A549 (cell line): ENCODE measurements at regions not wholly inside any gene's neighbourhood (a gene's known extent, or its start where the extent isn't known, plus 50 kb on each side); places are given as distances from the start of the nearest gene placed in this dataset.

Experiments
- ATAC-seq, 2 experiments: fragments of 200-7000 bp in 1 of 2; fragments of >200 bp in 1 of 2; cut with Nextera tagmentation in 1 of 2; cut with Tn5 transposase in 1 of 2; 3 replicates each; pipeline versions ENCODE4 v1.8.0 to v1.9.1; 2018 to 2020; ENCODE audit warnings: mild to moderate bottlenecking in 1 of 2, moderate library complexity in 1 of 2
- CTCF ChIA-PET: fragments of 300-600 bp; sonication (Branson Sonifier 250); formaldehyde crosslinking; extraction: SDS; loops from one replicate; lab custom pipeline; 2021; ENCODE audit warnings: antibody characterized with exemption, inconsistent platforms; lab: Yijun Ruan, JAX
- POLR2A ChIA-PET: fragments of 350-600 bp; formaldehyde crosslinking; extraction: SDS; loops from one replicate; lab custom pipeline; 2021; ENCODE audit warnings: antibody characterized with exemption, inconsistent platforms; lab: Yijun Ruan, JAX
- DNase-seq, 2 experiments: peaks; one replicate each; pipeline versions ENCODE4 v3.0.0 to v3.0.0-alpha.2; 2011 to 2016; ENCODE audit warnings: low read depth in 1 of 2, low spot score in 1 of 2
- FAIRE-seq: peaks from 2 replicates; lab custom pipeline; 2011; peaks lifted over from hg19 to GRCh38; lab: Jason Lieb, UNC
- H3K27ac ChIP-seq, 2 experiments: fragments of >200 bp; sonication (Bioruptor Twin); formaldehyde crosslinking; 3 replicates each; pipeline ENCODE4 v1.5.1; 2016 to 2017
- H3K4me1 ChIP-seq: fragments of >200 bp; sonication (Bioruptor Twin); formaldehyde crosslinking; 3 replicates; pipeline ENCODE4 v1.6.1; 2016
- H3K4me2 ChIP-seq: fragments of >200 bp; sonication (Bioruptor Twin); formaldehyde crosslinking; 3 replicates; pipeline ENCODE4 v1.6.1; 2016
- H3K4me3 ChIP-seq: fragments of >200 bp; sonication (Bioruptor Twin); formaldehyde crosslinking; 3 replicates; pipeline ENCODE4 v1.5.1; 2016
- H3K9me3 ChIP-seq: fragments of >200 bp; sonication (Bioruptor Twin); formaldehyde crosslinking; 3 replicates; pipeline ENCODE4 v1.6.1; 2016
- CBX2 ChIP-seq: fragments of 200-600 bp; sonication (generic); IDR thresholded peaks from 2 replicates; pipeline ENCODE4 v1.6.1; 2016; ENCODE audit warnings: low read depth, mild to moderate bottlenecking, borderline replicate concordance
- CEBPB ChIP-seq, 2 experiments: fragments of >200 bp in 1 of 2; sonication (Bioruptor Twin) in 1 of 2; formaldehyde crosslinking in 1 of 2; IDR thresholded peaks; 2 replicates each; pipeline ENCODE4 v1.6.1; 2012 to 2016
- FOXS1 ChIP-seq: fragments of 250-450 bp; sonication (Bioruptor Pico); IDR thresholded peaks from 2 replicates; pipeline ENCODE4 v1.5.0; 2020; ENCODE audit warnings: mild to moderate bottlenecking, moderate library complexity
- GATA3 ChIP-seq: IDR thresholded peaks from 2 replicates; pipeline ENCODE4 v1.6.1; 2012; ENCODE audit warnings: borderline replicate concordance
- HEYL ChIP-seq: fragments of 250-450 bp; sonication (Bioruptor Pico); IDR thresholded peaks from 2 replicates; pipeline ENCODE4 v1.8.0; 2021; ENCODE audit warnings: mild to moderate bottlenecking, moderate library complexity
- KDM1A ChIP-seq: fragments of 200-600 bp; sonication (generic); IDR thresholded peaks from 2 replicates; pipeline ENCODE4 v1.6.1; 2016; ENCODE audit warnings: low read depth, mild to moderate bottlenecking
- KDM5A ChIP-seq: fragments of 200-600 bp; sonication (generic); IDR thresholded peaks from 2 replicates; pipeline ENCODE4 v1.6.1; 2016; ENCODE audit warnings: antibody characterized with exemption, mild to moderate bottlenecking
- MAFK ChIP-seq: fragments of 450-650 bp; IDR thresholded peaks from 2 replicates; pipeline ENCODE4 v1.6.1; 2014; ENCODE audit not compliant: partially characterized antibody
- NPAS2 ChIP-seq: fragments of 250-450 bp; sonication (Bioruptor Pico); IDR thresholded peaks from 2 replicates; pipeline ENCODE4 v1.8.0; 2022; ENCODE audit warnings: mild to moderate bottlenecking, moderate library complexity, borderline replicate concordance
- NR3C1 ChIP-seq: fragments of >200 bp; sonication (Bioruptor Twin); formaldehyde crosslinking; IDR thresholded peaks from 3 replicates; pipeline ENCODE4 v1.6.1; 2017
- POLR2A ChIP-seq: IDR thresholded peaks from 2 replicates; pipeline ENCODE4 v1.6.1; 2012; ENCODE audit warnings: mild to moderate bottlenecking, low read length
- POLR2AphosphoS2 ChIP-seq: conservative IDR thresholded peaks from 2 replicates; pipeline ENCODE4 v1.6.1; 2012; ENCODE audit warnings: low read length, improper control_type of control experiment, inconsistent platforms
- RARB ChIP-seq: fragments of 250-450 bp; sonication (Bioruptor Pico); IDR thresholded peaks from 2 replicates; pipeline ENCODE4 v1.8.0; 2021; ENCODE audit warnings: mild to moderate bottlenecking, moderate library complexity
- RCOR1 ChIP-seq: fragments of 150-350 bp; IDR thresholded peaks from 2 replicates; pipeline ENCODE4 v1.6.1; 2014; ENCODE audit warnings: antibody characterized with exemption, low read length, low read depth
- SMC3 ChIP-seq: fragments of >200 bp; sonication (Bioruptor Twin); formaldehyde crosslinking; IDR thresholded peaks from 3 replicates; pipeline ENCODE4 v1.6.1; 2018; ENCODE audit warnings: inconsistent platforms
- SREBF2 ChIP-seq: fragments of 450-650 bp; IDR thresholded peaks from 2 replicates; pipeline ENCODE4 v1.6.1; 2014; ENCODE audit warnings: mild to moderate bottlenecking, moderate library complexity
- ZNF302 ChIP-seq: fragments of 250-450 bp; sonication (Bioruptor Pico); IDR thresholded peaks from 2 replicates; pipeline ENCODE4 v1.9.0; 2021; ENCODE audit warnings: inconsistent platforms, mild to moderate bottlenecking, moderate library complexity
- WGBS: methylation state at CpG from one replicate; pipeline ENCODE4 v1.1.6; 2017; ENCODE audit errors: missing lambda C conversion rate; 5-methylcytosine and 5-hydroxymethylcytosine counted together
- TF ChIP-seq, protein P1 (sequence below): fragments of 200-600 bp; sonication (generic); IDR thresholded peaks from 2 replicates; pipeline ENCODE4 v1.6.1; 2016; ENCODE audit warnings: antibody characterized with exemption, mild to moderate bottlenecking, moderate library complexity
- TF ChIP-seq, protein P2 (sequence below): fragments of 250-450 bp; sonication (Bioruptor Pico); IDR thresholded peaks from 2 replicates; pipeline ENCODE4 v1.5.0; 2021; ENCODE audit warnings: mild to moderate bottlenecking, moderate library complexity, borderline replicate concordance
- TF ChIP-seq, protein P3 (sequence below): fragments of >200 bp; sonication (Bioruptor Twin); formaldehyde crosslinking; IDR thresholded peaks from 2 replicates; pipeline ENCODE4 v1.6.1; 2016
- TF ChIP-seq, protein P4 (sequence below): IDR thresholded peaks from 2 replicates; pipeline ENCODE4 v1.6.1; 2012
- TF ChIP-seq, protein P5 (sequence below): IDR thresholded peaks from 2 replicates; pipeline ENCODE4 v1.6.1; 2012
- TF ChIP-seq, protein P6 (sequence below): fragments of >200 bp; sonication (Bioruptor Twin); formaldehyde crosslinking; IDR thresholded peaks from 3 replicates; pipeline ENCODE4 v1.5.1; 2016
- TF ChIP-seq, protein P7 (sequence below): fragments of 450-650 bp; IDR thresholded peaks from 2 replicates; pipeline ENCODE4 v1.6.1; 2014; ENCODE audit warnings: antibody characterized with exemption

DNA sequence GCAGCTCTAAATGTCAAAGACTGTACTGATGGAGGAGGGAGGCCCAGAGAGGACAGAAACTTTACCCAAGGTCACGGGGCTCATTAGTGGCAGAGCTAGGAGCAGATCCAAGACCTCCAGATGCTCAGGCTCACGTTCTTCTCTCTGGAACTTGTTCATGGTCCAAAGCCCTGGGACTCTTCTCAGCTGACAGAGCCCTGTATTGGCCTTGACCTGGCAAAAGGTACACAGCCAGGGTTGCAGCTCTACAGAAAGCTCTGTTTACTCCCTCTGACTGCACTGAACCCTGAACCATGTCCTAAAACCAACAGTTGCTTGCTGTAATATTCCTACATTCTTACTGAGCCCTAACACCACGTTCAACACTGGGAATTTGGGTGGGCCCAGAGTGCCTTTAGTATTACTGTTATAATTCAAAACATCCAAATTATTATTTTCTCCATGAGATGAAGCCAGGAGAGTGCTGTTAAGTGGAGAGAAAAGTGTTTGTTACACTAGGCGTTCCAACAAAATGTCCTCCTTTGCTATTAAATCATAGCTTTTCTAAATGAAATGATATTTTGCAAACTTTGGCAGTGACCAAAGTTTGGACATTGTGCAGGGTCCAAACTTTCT lies 602.4 kb upstream of the CLINT1 start:
- ChIA-PET CTCF (interaction anchor here (0.6 kb wide), 1 partner anchor 43 kb away, joined by 3 read pairs; no protein-coding TSS in a partner anchor), POLR2A (no interaction called here)
- Histone ChIP-seq H3K27ac (no peak overlapping the region), H3K9me3 (no peaks in the 10 kb centered on the region), H3K4me1 (no peaks in the 10 kb centered on the region), H3K4me3 (no peak overlapping the region), H3K4me2 (no peak overlapping the region)
- ATAC-seq, result no peak
- TF ChIP-seq POLR2AphosphoS2 (no peak), CEBPB (IDR thresholded peaks at IDR 0.05) (no peak), NR3C1 (no peak), KDM5A (no peak), SMC3 (no peak), SREBF2 (no peak), NPAS2 (no peak), POLR2A (no peak), RCOR1 (no peak), HEYL (CRISPR knock-in tag) (no peak), MAFK (no peak)
- TF ChIP-seq, protein P1, sequence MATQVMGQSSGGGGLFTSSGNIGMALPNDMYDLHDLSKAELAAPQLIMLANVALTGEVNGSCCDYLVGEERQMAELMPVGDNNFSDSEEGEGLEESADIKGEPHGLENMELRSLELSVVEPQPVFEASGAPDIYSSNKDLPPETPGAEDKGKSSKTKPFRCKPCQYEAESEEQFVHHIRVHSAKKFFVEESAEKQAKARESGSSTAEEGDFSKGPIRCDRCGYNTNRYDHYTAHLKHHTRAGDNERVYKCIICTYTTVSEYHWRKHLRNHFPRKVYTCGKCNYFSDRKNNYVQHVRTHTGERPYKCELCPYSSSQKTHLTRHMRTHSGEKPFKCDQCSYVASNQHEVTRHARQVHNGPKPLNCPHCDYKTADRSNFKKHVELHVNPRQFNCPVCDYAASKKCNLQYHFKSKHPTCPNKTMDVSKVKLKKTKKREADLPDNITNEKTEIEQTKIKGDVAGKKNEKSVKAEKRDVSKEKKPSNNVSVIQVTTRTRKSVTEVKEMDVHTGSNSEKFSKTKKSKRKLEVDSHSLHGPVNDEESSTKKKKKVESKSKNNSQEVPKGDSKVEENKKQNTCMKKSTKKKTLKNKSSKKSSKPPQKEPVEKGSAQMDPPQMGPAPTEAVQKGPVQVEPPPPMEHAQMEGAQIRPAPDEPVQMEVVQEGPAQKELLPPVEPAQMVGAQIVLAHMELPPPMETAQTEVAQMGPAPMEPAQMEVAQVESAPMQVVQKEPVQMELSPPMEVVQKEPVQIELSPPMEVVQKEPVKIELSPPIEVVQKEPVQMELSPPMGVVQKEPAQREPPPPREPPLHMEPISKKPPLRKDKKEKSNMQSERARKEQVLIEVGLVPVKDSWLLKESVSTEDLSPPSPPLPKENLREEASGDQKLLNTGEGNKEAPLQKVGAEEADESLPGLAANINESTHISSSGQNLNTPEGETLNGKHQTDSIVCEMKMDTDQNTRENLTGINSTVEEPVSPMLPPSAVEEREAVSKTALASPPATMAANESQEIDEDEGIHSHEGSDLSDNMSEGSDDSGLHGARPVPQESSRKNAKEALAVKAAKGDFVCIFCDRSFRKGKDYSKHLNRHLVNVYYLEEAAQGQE, result no peak
- TF ChIP-seq, protein P2, sequence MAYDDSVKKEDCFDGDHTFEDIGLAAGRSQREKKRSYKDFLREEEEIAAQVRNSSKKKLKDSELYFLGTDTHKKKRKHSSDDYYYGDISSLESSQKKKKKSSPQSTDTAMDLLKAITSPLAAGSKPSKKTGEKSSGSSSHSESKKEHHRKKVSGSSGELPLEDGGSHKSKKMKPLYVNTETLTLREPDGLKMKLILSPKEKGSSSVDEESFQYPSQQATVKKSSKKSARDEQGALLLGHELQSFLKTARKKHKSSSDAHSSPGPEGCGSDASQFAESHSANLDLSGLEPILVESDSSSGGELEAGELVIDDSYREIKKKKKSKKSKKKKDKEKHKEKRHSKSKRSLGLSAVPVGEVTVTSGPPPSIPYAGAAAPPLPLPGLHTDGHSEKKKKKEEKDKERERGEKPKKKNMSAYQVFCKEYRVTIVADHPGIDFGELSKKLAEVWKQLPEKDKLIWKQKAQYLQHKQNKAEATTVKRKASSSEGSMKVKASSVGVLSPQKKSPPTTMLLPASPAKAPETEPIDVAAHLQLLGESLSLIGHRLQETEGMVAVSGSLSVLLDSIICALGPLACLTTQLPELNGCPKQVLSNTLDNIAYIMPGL (CRISPR knock-in tag), result no peak
- TF ChIP-seq, protein P3, sequence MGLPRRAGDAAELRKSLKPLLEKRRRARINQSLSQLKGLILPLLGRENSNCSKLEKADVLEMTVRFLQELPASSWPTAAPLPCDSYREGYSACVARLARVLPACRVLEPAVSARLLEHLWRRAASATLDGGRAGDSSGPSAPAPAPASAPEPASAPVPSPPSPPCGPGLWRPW, result no peak
- TF ChIP-seq, protein P4, sequence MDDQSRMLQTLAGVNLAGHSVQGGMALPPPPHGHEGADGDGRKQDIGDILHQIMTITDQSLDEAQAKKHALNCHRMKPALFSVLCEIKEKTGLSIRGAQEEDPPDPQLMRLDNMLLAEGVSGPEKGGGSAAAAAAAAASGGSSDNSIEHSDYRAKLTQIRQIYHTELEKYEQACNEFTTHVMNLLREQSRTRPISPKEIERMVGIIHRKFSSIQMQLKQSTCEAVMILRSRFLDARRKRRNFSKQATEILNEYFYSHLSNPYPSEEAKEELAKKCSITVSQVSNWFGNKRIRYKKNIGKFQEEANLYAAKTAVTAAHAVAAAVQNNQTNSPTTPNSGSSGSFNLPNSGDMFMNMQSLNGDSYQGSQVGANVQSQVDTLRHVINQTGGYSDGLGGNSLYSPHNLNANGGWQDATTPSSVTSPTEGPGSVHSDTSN, result no peak
- TF ChIP-seq, protein P5, sequence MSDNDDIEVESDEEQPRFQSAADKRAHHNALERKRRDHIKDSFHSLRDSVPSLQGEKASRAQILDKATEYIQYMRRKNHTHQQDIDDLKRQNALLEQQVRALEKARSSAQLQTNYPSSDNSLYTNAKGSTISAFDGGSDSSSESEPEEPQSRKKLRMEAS, result no peak
- WGBS, result 4% methylated on average over 4 of the region's 4 CpGs
- FAIRE-seq, result no peak
- DNase-seq, result no peak

DNA sequence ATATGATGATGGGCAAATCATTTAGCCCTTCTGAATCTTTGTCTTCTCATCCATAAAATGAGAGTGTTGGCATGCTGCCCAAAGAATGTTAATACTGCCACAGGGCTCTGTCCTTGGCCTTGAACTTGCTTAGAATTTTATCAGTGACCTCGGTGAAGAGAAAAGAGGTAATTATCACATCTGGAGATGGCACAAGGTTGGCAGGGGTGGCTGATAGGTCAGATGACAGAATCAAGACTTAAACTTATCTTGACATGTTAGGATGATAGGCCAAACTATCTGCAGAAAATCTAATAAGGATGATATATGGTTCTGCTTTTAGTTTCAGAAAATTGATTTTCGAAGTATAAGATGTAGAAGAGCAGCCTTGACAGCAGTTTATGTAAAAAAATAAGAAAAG lies 599.1 kb upstream of the CLINT1 start:
- no peak for ATAC-seq
- no peak for TF ChIP-seq RARB (CRISPR knock-in tag)
- TF ChIP-seq, protein P6, sequence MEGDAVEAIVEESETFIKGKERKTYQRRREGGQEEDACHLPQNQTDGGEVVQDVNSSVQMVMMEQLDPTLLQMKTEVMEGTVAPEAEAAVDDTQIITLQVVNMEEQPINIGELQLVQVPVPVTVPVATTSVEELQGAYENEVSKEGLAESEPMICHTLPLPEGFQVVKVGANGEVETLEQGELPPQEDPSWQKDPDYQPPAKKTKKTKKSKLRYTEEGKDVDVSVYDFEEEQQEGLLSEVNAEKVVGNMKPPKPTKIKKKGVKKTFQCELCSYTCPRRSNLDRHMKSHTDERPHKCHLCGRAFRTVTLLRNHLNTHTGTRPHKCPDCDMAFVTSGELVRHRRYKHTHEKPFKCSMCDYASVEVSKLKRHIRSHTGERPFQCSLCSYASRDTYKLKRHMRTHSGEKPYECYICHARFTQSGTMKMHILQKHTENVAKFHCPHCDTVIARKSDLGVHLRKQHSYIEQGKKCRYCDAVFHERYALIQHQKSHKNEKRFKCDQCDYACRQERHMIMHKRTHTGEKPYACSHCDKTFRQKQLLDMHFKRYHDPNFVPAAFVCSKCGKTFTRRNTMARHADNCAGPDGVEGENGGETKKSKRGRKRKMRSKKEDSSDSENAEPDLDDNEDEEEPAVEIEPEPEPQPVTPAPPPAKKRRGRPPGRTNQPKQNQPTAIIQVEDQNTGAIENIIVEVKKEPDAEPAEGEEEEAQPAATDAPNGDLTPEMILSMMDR, result no peak
- TF ChIP-seq ZNF302 (CRISPR knock-in tag), result no peak
- no peak for TF ChIP-seq FOXS1 (CRISPR knock-in tag)
- TF ChIP-seq GATA3, result no peak
- TF ChIP-seq CBX2, result no peak
- TF ChIP-seq KDM1A, result no peak
- TF ChIP-seq, protein P7, sequence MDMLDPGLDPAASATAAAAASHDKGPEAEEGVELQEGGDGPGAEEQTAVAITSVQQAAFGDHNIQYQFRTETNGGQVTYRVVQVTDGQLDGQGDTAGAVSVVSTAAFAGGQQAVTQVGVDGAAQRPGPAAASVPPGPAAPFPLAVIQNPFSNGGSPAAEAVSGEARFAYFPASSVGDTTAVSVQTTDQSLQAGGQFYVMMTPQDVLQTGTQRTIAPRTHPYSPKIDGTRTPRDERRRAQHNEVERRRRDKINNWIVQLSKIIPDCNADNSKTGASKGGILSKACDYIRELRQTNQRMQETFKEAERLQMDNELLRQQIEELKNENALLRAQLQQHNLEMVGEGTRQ, result no peak
- TF ChIP-seq, all 56 proteins: peak for 0
- Histone ChIP-seq H3K4me3 (no peak overlapping the region), H3K27ac (no peak overlapping the region), H3K9me3 (no peaks in the 10 kb centered on the region), H3K4me2 (no peak overlapping the region), H3K4me1 (no peaks in the 10 kb centered on the region)
- no peak for FAIRE-seq
- CTCF ChIA-PET, result interaction anchor here (0.8 kb wide), 1 partner anchor 103 kb away, joined by 3 read pairs; no protein-coding TSS in a partner anchor
- POLR2A ChIA-PET, result no interaction called here
- 0% methylated on average over 2 of the region's 2 CpGs for WGBS
- no peak for DNase-seq
